ENCODE measurements at regions not wholly inside any gene's neighbourhood (a gene's known extent, or its start where the extent isn't known, plus 50 kb on each side); places are given as distances from the start of the nearest gene placed in this dataset.

GRCh38 chr6:130730600-130730999 is 96.6 kb upstream of the SMLR1 start:
- no peak overlapping the region for H3K27ac ChIP-seq
- DNase-seq = no peak
- no peaks in the 10 kb centered on the region for H3K27me3 ChIP-seq
- H3K9me3 ChIP-seq = no peaks in the 10 kb centered on the region
- H3K4me3 ChIP-seq = no peak overlapping the region
- TF ChIP-seq CTCF (IDR thresholded peaks at IDR 0.05) (no peak), POLR2A (IDR thresholded peaks at IDR 0.05) (no peak)
- no peaks in the 10 kb centered on the region for H3K36me3 ChIP-seq
- no peaks in the 10 kb centered on the region for H3K4me1 ChIP-seq

GRCh38 chr6:130734161-130734560 is 93.0 kb upstream of the SMLR1 start:
- no peaks in the 10 kb centered on the region for H3K36me3 ChIP-seq
- no peaks in the 10 kb centered on the region for H3K9me3 ChIP-seq
- TF ChIP-seq POLR2A (IDR thresholded peaks at IDR 0.05) = no peak
- no peak for TF ChIP-seq CTCF (IDR thresholded peaks at IDR 0.05)
- no peak overlapping the region for H3K27ac ChIP-seq
- H3K4me1 ChIP-seq = no peaks in the 10 kb centered on the region
- H3K27me3 ChIP-seq = no peaks in the 10 kb centered on the region
- no peak for DNase-seq
- no peak overlapping the region for H3K4me3 ChIP-seq

- H3K4me1 ChIP-seq = no peaks in the 10 kb centered on the region
- H3K9me3 ChIP-seq = no peaks in the 10 kb centered on the region
- no peak for DNase-seq
- H3K4me3 ChIP-seq = no peak overlapping the region
- no peak for TF ChIP-seq CTCF (IDR thresholded peaks at IDR 0.05)
- TF ChIP-seq POLR2A (IDR thresholded peaks at IDR 0.05) = no peak
- no peak overlapping the region for H3K27ac ChIP-seq
- H3K27me3 ChIP-seq = no peaks in the 10 kb centered on the region
- no peaks in the 10 kb centered on the region for H3K36me3 ChIP-seq
These were observed 86.9 kb upstream of the SMLR1 start for GRCh38 chr6:130740308-130740707.

GRCh38 chr6:130742131-130742681 is 85.0 kb upstream of the SMLR1 start:
- no peaks in the 10 kb centered on the region for H3K27me3 ChIP-seq
- H3K9me3 ChIP-seq = no peaks in the 10 kb centered on the region
- H3K27ac ChIP-seq = no peak overlapping the region
- no peak overlapping the region for H3K4me3 ChIP-seq
- TF ChIP-seq POLR2A (IDR thresholded peaks at IDR 0.05) (no peak), CTCF (IDR thresholded peaks at IDR 0.05) (no peak)
- no peak for DNase-seq
- H3K4me1 ChIP-seq = no peaks in the 10 kb centered on the region
- H3K36me3 ChIP-seq = no peaks in the 10 kb centered on the region

GRCh38 chr6:130743175-130743574 is 84.0 kb upstream of the SMLR1 start:
- Histone ChIP-seq H3K27me3 (no peaks in the 10 kb centered on the region), H3K4me3 (no peak overlapping the region), H3K27ac (no peak overlapping the region), H3K9me3 (no peaks in the 10 kb centered on the region), H3K4me1 (no peaks in the 10 kb centered on the region), H3K36me3 (no peaks in the 10 kb centered on the region)
- no peak for TF ChIP-seq CTCF (IDR thresholded peaks at IDR 0.05)
- DNase-seq = no peak
